ENCODE measurements at regions not wholly inside any gene's neighbourhood (a gene's known extent, or its start where the extent isn't known, plus 50 kb on each side); places are given as distances from the start of the nearest gene placed in this dataset.

DNA sequence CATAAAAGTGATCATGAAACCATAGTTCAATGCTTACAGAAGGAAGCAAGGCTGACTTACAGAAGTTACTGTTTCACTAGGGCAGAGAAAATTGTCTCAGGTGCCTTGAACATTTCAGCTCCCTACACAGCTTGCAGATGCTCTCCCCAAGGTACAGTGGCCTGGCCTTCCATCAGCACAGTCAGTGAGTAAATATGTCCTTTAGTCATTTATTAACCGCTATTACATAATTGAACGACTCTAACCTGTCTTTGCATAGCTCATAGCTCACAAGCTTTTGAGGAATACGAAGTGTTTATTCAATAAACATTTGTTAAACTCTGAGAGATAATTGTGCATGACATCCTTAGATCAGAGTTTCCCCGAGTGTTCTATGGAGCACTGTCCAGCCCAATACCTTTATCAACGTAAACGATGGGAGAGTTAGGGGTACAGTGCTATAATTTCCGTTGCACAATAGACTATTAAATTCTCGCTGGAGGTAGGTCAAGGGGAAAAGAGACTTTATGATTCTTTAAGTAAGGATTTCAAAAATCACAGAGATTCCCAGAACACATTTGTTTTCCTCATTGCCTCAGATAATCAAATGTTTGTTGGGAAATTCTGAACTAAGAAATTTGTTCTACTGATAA lies 677.8 kb downstream of the TSN start:
- TF ChIP-seq POLR2AphosphoS5 (IDR thresholded peaks at IDR 0.05; ENCODE audit: low read depth, low read length) (no peak), SIN3A (IDR thresholded peaks at IDR 0.05; ENCODE audit: borderline replicate concordance, insufficient read depth, low read length) (no peak), TAF1 (IDR thresholded peaks at IDR 0.05; ENCODE audit: borderline replicate concordance, insufficient read depth, low read length) (no peak), FOXP2 (optimal IDR thresholded peaks at IDR 0.05; ENCODE audit: borderline replicate concordance, extremely low read depth, extremely low read length, insufficient read depth) (no peak)
- TF ChIP-seq, protein P1, sequence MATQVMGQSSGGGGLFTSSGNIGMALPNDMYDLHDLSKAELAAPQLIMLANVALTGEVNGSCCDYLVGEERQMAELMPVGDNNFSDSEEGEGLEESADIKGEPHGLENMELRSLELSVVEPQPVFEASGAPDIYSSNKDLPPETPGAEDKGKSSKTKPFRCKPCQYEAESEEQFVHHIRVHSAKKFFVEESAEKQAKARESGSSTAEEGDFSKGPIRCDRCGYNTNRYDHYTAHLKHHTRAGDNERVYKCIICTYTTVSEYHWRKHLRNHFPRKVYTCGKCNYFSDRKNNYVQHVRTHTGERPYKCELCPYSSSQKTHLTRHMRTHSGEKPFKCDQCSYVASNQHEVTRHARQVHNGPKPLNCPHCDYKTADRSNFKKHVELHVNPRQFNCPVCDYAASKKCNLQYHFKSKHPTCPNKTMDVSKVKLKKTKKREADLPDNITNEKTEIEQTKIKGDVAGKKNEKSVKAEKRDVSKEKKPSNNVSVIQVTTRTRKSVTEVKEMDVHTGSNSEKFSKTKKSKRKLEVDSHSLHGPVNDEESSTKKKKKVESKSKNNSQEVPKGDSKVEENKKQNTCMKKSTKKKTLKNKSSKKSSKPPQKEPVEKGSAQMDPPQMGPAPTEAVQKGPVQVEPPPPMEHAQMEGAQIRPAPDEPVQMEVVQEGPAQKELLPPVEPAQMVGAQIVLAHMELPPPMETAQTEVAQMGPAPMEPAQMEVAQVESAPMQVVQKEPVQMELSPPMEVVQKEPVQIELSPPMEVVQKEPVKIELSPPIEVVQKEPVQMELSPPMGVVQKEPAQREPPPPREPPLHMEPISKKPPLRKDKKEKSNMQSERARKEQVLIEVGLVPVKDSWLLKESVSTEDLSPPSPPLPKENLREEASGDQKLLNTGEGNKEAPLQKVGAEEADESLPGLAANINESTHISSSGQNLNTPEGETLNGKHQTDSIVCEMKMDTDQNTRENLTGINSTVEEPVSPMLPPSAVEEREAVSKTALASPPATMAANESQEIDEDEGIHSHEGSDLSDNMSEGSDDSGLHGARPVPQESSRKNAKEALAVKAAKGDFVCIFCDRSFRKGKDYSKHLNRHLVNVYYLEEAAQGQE (IDR thresholded peaks at IDR 0.05; ENCODE audit: insufficient read depth in 1 of 2, low read depth in 2 of 2, low read length in 2 of 2): no peak

All from PFSK-1 (cell line).